ENCODE measurements at regions not wholly inside any gene's neighbourhood (a gene's known extent, or its start where the extent isn't known, plus 50 kb on each side); places are given as distances from the start of the nearest gene placed in this dataset.

- peaks cover 0 to 13% of the 10 kb centered on the region in 2 donors for H3K27me3 ChIP-seq
- TF ChIP-seq EP300 (IDR thresholded peaks at IDR 0.05), result no peak
- TF ChIP-seq CTCF (IDR thresholded peaks at IDR 0.05), result no peak
- TF ChIP-seq POLR2A (IDR thresholded peaks at IDR 0.05), result no peak
- 33 to 40% methylated on average over 13 of the region's 13 CpGs for WGBS, 2 donors
- H3K4me3 ChIP-seq, result peak overlapping the region in 2 of 4 donors; percentile 42 to 49
- peaks cover 0 to 21% (median 0%) of the 10 kb centered on the region in 4 donors for H3K4me1 ChIP-seq
- H3K36me3 ChIP-seq, result no peaks in the 10 kb centered on the region
- DNase-seq (ENCODE audit: low spot score in 2 of 2), result no peak
- no peaks in the 10 kb centered on the region for H3K9me3 ChIP-seq
- no peak overlapping the region for H3K27ac ChIP-seq
These were observed 64.7 kb upstream of the HNRNPA3 start for GRCh38 chr2:177147834-177148445.

GRCh38 chr2:177148477-177149154, 64.0 kb upstream of the HNRNPA3 start:
- Histone ChIP-seq H3K4me1 (peaks cover 0 to 21% (median 0%) of the 10 kb centered on the region in 4 donors), H3K9me3 (no peaks in the 10 kb centered on the region), H3K36me3 (no peaks in the 10 kb centered on the region), H3K27ac (peak overlapping the region in 1 of 4 donors; percentile 58), H3K27me3 (peaks cover 0 to 10% of the 10 kb centered on the region in 2 donors), H3K4me3 (peak overlapping the region; percentile 13 to 49 (median 33))
- WGBS, 2 donors, result 3 to 4% methylated on average over 25 of the region's 25 CpGs
- TF ChIP-seq CTCF (IDR thresholded peaks at IDR 0.05) (peak; percentile 68 to 82 (median 76)), EP300 (IDR thresholded peaks at IDR 0.05) (peak in 1 of 2 donors; percentile 26), POLR2A (IDR thresholded peaks at IDR 0.05) (no peak)
- peak; percentile 53 to 77 for DNase-seq (ENCODE audit: low spot score in 2 of 2)

GRCh38 chr2:177149155-177149503, 63.5 kb upstream of the HNRNPA3 start:
- no peak for DNase-seq (ENCODE audit: low spot score in 2 of 2)
- TF ChIP-seq EP300 (IDR thresholded peaks at IDR 0.05) (no peak), POLR2A (IDR thresholded peaks at IDR 0.05) (no peak), CTCF (IDR thresholded peaks at IDR 0.05) (no peak)
- no peaks in the 10 kb centered on the region for H3K36me3 ChIP-seq
- H3K4me3 ChIP-seq, result peak overlapping the region in 2 of 4 donors; percentile 24 to 49
- peaks cover 0 to 8% of the 10 kb centered on the region in 2 donors for H3K27me3 ChIP-seq
- H3K9me3 ChIP-seq, result no peaks in the 10 kb centered on the region
- 0 to 4% methylated on average over 1 of the region's 1 CpG for WGBS, 2 donors
- no peak overlapping the region for H3K27ac ChIP-seq
- peaks cover 0 to 21% (median 0%) of the 10 kb centered on the region in 4 donors for H3K4me1 ChIP-seq

GRCh38 chr2:177153805-177154204, 58.8 kb upstream of the HNRNPA3 start:
- Histone ChIP-seq H3K4me1 (peaks cover 0 to 3% (median 0%) of the 10 kb centered on the region in 4 donors), H3K27ac (no peak overlapping the region)
- no peak for TF ChIP-seq CTCF (IDR thresholded peaks at IDR 0.05)
- TF ChIP-seq EP300 (IDR thresholded peaks at IDR 0.05), result no peak
- TF ChIP-seq POLR2A (IDR thresholded peaks at IDR 0.05), result no peak

GRCh38 chr2:177154809-177155208, 57.8 kb upstream of the HNRNPA3 start:
- Histone ChIP-seq H3K4me1 (no peaks in the 10 kb centered on the region), H3K36me3 (no peaks in the 10 kb centered on the region), H3K27ac (no peak overlapping the region), H3K27me3 (peaks cover 0 to 4% of the 10 kb centered on the region in 2 donors), H3K9me3 (no peaks in the 10 kb centered on the region), H3K4me3 (no peak overlapping the region)
- DNase-seq (ENCODE audit: low spot score in 2 of 2), result no peak
- WGBS, 2 donors, result 95% methylated on average over 1 of the region's 1 CpG
- no peak for TF ChIP-seq POLR2A (IDR thresholded peaks at IDR 0.05)
- no peak for TF ChIP-seq EP300 (IDR thresholded peaks at IDR 0.05)
- no peak for TF ChIP-seq CTCF (IDR thresholded peaks at IDR 0.05)

More at GRCh38 chr2:177153805-177154204, 58.8 kb upstream of the HNRNPA3 start:
- H3K4me3 ChIP-seq, result no peak overlapping the region
- DNase-seq (ENCODE audit: low spot score in 2 of 2), result no peak
- peaks cover 0 to 6% of the 10 kb centered on the region in 2 donors for H3K27me3 ChIP-seq
- no peaks in the 10 kb centered on the region for H3K36me3 ChIP-seq
- H3K9me3 ChIP-seq, result no peaks in the 10 kb centered on the region
